ENCODE measurements at regions not wholly inside any gene's neighbourhood (a gene's known extent, or its start where the extent isn't known, plus 50 kb on each side); places are given as distances from the start of the nearest gene placed in this dataset.
"Not testable (repeated sequence)": the region's sequence is repeated elsewhere in the genome, so short reads cannot be mapped to it uniquely, and the experiment has no call there.

- H3K9me3 ChIP-seq (ENCODE audit: control insufficient read depth in 2 of 3, low read length in 3 of 3); H3K36me3 ChIP-seq (ENCODE audit: control insufficient read depth in 2 of 3, insufficient read depth in 3 of 3, low read length in 3 of 3); H3K27me3 ChIP-seq (ENCODE audit: control insufficient read depth in 2 of 2, insufficient read depth in 2 of 2, low read length in 2 of 2); H3K9me3 Mint-ChIP-seq; H3K4me3 Mint-ChIP-seq; H3K4me3 ChIP-seq (ENCODE audit: low read length); intact Hi-C loops (cut with micrococcal nuclease); H3K4me1 ChIP-seq (ENCODE audit: control insufficient read depth in 2 of 2, insufficient read depth in 2 of 2, low read length in 2 of 2); CTCF ChIA-PET; ATAC-seq; POLR2A ChIA-PET; H3K4me1 Mint-ChIP-seq; H3K36me3 Mint-ChIP-seq; DNase-seq; H3K27ac Mint-ChIP-seq; H3K27ac ChIP-seq (ENCODE audit: low read depth, low read length): not testable (repeated sequence)
- peaks cover 0 to 13% (median 0%) of the 10 kb centered on the region in 5 donors for H3K27me3 Mint-ChIP-seq
These were observed 95.7 kb downstream of the POTEC start for GRCh38 chr18:14447715-14448114.

GRCh38 chr18:14435460-14435859, 107.9 kb downstream of the POTEC start:
- H3K4me1 ChIP-seq (ENCODE audit: control insufficient read depth in 2 of 2, insufficient read depth in 2 of 2, low read length in 2 of 2); H3K36me3 ChIP-seq (ENCODE audit: control insufficient read depth in 2 of 3, insufficient read depth in 3 of 3, low read length in 3 of 3); intact Hi-C loops (cut with micrococcal nuclease); H3K36me3 Mint-ChIP-seq; POLR2A ChIA-PET; H3K9me3 ChIP-seq (ENCODE audit: control insufficient read depth in 2 of 3, low read length in 3 of 3); DNase-seq; H3K27ac ChIP-seq (ENCODE audit: low read depth, low read length); H3K27ac Mint-ChIP-seq; ATAC-seq; H3K9me3 Mint-ChIP-seq; H3K4me3 ChIP-seq (ENCODE audit: low read length); CTCF ChIA-PET; H3K4me1 Mint-ChIP-seq; H3K27me3 Mint-ChIP-seq; H3K27me3 ChIP-seq (ENCODE audit: control insufficient read depth in 2 of 2, insufficient read depth in 2 of 2, low read length in 2 of 2); H3K4me3 Mint-ChIP-seq: not testable (repeated sequence)

GRCh38 chr18:14432371-14432770, 111.0 kb downstream of the POTEC start:
- CTCF ChIA-PET; H3K4me1 ChIP-seq (ENCODE audit: control insufficient read depth in 2 of 2, insufficient read depth in 2 of 2, low read length in 2 of 2); H3K27ac Mint-ChIP-seq; H3K36me3 ChIP-seq (ENCODE audit: control insufficient read depth in 2 of 3, insufficient read depth in 3 of 3, low read length in 3 of 3); H3K4me1 Mint-ChIP-seq; H3K27ac ChIP-seq (ENCODE audit: low read depth, low read length); H3K27me3 ChIP-seq (ENCODE audit: control insufficient read depth in 2 of 2, insufficient read depth in 2 of 2, low read length in 2 of 2); H3K9me3 Mint-ChIP-seq; POLR2A ChIA-PET; ATAC-seq; H3K4me3 ChIP-seq (ENCODE audit: low read length); H3K36me3 Mint-ChIP-seq; DNase-seq; intact Hi-C loops (cut with micrococcal nuclease); H3K9me3 ChIP-seq (ENCODE audit: control insufficient read depth in 2 of 3, low read length in 3 of 3): not testable (repeated sequence)
- Mint-ChIP-seq H3K4me3 (peak overlapping the region in 7 of 10 donors; percentile 21 to 88 (median 40)), H3K27me3 (peaks cover 0 to 18% (median 0%) of the 10 kb centered on the region in 5 donors)

- H3K4me1 ChIP-seq (ENCODE audit: control insufficient read depth in 2 of 2, insufficient read depth in 2 of 2, low read length in 2 of 2); H3K4me1 Mint-ChIP-seq; POLR2A ChIA-PET; intact Hi-C loops (cut with micrococcal nuclease); ATAC-seq; CTCF ChIA-PET; H3K9me3 ChIP-seq (ENCODE audit: control insufficient read depth in 2 of 3, low read length in 3 of 3); H3K36me3 Mint-ChIP-seq; H3K27ac Mint-ChIP-seq; H3K36me3 ChIP-seq (ENCODE audit: control insufficient read depth in 2 of 3, insufficient read depth in 3 of 3, low read length in 3 of 3); H3K27ac ChIP-seq (ENCODE audit: low read depth, low read length); H3K27me3 ChIP-seq (ENCODE audit: control insufficient read depth in 2 of 2, insufficient read depth in 2 of 2, low read length in 2 of 2): not testable (repeated sequence)
- Mint-ChIP-seq H3K4me3 (peak overlapping the region; percentile 78 to 91 (median 86)), H3K9me3 (peaks cover 0 to 18% (median 10%) of the 10 kb centered on the region in 11 donors), H3K27me3 (peaks cover 0 to 22% (median 0%) of the 10 kb centered on the region in 5 donors)
- peak; percentile 25 to 61 (median 51) for DNase-seq
- peak overlapping the region; percentile 50 for H3K4me3 ChIP-seq (ENCODE audit: low read length)
These were observed 112.3 kb downstream of the POTEC start for GRCh38 chr18:14431031-14431521.

- POLR2A ChIA-PET; H3K36me3 ChIP-seq (ENCODE audit: control insufficient read depth in 2 of 3, insufficient read depth in 3 of 3, low read length in 3 of 3); H3K27me3 ChIP-seq (ENCODE audit: control insufficient read depth in 2 of 2, insufficient read depth in 2 of 2, low read length in 2 of 2); CTCF ChIA-PET; ATAC-seq; H3K4me1 Mint-ChIP-seq; H3K36me3 Mint-ChIP-seq; H3K9me3 Mint-ChIP-seq; H3K27ac Mint-ChIP-seq; H3K4me3 ChIP-seq (ENCODE audit: low read length); H3K27ac ChIP-seq (ENCODE audit: low read depth, low read length); H3K4me1 ChIP-seq (ENCODE audit: control insufficient read depth in 2 of 2, insufficient read depth in 2 of 2, low read length in 2 of 2); H3K9me3 ChIP-seq (ENCODE audit: control insufficient read depth in 2 of 3, low read length in 3 of 3): not testable (repeated sequence)
- intact Hi-C loops (cut with micrococcal nuclease): loop anchor here in 1 of 2 donors (5.0 kb wide), 1 partner anchor 594 kb away; the partner anchor contains the start of gene MC5R
- DNase-seq: peak in 8 of 9 donors; percentile 15 to 42 (median 35)
- Mint-ChIP-seq H3K4me3 (peak overlapping the region in 9 of 10 donors; percentile 4 to 64 (median 51)), H3K27me3 (peaks cover 0 to 11% (median 4%) of the 10 kb centered on the region in 5 donors)
These were observed 127.6 kb downstream of the POTEC start for GRCh38 chr18:14415806-14416205.

GRCh38 chr18:14415399-14415798, 128.0 kb downstream of the POTEC start:
- H3K27me3 ChIP-seq (ENCODE audit: control insufficient read depth in 2 of 2, insufficient read depth in 2 of 2, low read length in 2 of 2); H3K9me3 Mint-ChIP-seq; H3K4me1 Mint-ChIP-seq; H3K36me3 Mint-ChIP-seq; H3K36me3 ChIP-seq (ENCODE audit: control insufficient read depth in 2 of 3, insufficient read depth in 3 of 3, low read length in 3 of 3); ATAC-seq; H3K9me3 ChIP-seq (ENCODE audit: control insufficient read depth in 2 of 3, low read length in 3 of 3); DNase-seq; CTCF ChIA-PET; H3K4me1 ChIP-seq (ENCODE audit: control insufficient read depth in 2 of 2, insufficient read depth in 2 of 2, low read length in 2 of 2); H3K27ac ChIP-seq (ENCODE audit: low read depth, low read length); H3K27ac Mint-ChIP-seq; POLR2A ChIA-PET; H3K4me3 ChIP-seq (ENCODE audit: low read length): not testable (repeated sequence)
- intact Hi-C loops (cut with micrococcal nuclease): loop anchor here in 1 of 2 donors (5.0 kb wide), 1 partner anchor 593 kb away; the partner anchor contains the start of gene MC5R
- Mint-ChIP-seq H3K27me3 (peaks cover 0 to 11% (median 4%) of the 10 kb centered on the region in 5 donors), H3K4me3 (peak overlapping the region in 9 of 10 donors; percentile 4 to 64 (median 51))

- H3K9me3 ChIP-seq (ENCODE audit: control insufficient read depth in 2 of 3, low read length in 3 of 3); H3K27me3 ChIP-seq (ENCODE audit: control insufficient read depth in 2 of 2, insufficient read depth in 2 of 2, low read length in 2 of 2); CTCF ChIA-PET; H3K4me3 Mint-ChIP-seq; H3K27ac ChIP-seq (ENCODE audit: low read depth, low read length); H3K4me3 ChIP-seq (ENCODE audit: low read length); H3K36me3 Mint-ChIP-seq; H3K9me3 Mint-ChIP-seq; ATAC-seq; POLR2A ChIA-PET; H3K27me3 Mint-ChIP-seq; H3K4me1 Mint-ChIP-seq; H3K27ac Mint-ChIP-seq; H3K4me1 ChIP-seq (ENCODE audit: control insufficient read depth in 2 of 2, insufficient read depth in 2 of 2, low read length in 2 of 2); H3K36me3 ChIP-seq (ENCODE audit: control insufficient read depth in 2 of 3, insufficient read depth in 3 of 3, low read length in 3 of 3): not testable (repeated sequence)
- DNase-seq: peak in 2 of 9 donors; percentile 6 to 7
- intact Hi-C loops (cut with micrococcal nuclease): loop anchor here (5.0 to 10.0 kb wide), 3 partner anchors 221 to 573 kb away; partner anchors contain the start of gene MC5R (in 2 of the 2)
These were observed 147.9 kb downstream of the POTEC start for GRCh38 chr18:14395533-14395932.

Measured in naive thymus-derived CD4-positive, alpha-beta T cell (primary cell).